GM12891 (cell line): ENCODE measurements at regions not wholly inside any gene's neighbourhood (a gene's known extent, or its start where the extent isn't known, plus 50 kb on each side); places are given as distances from the start of the nearest gene placed in this dataset.

Source experiments
- PAX5 ChIP-seq: IDR thresholded peaks from 2 replicates; pipeline ENCODE4 v1.6.1; 2011; ENCODE audit warnings: low read length, moderate library complexity, mild to moderate bottlenecking; ENCODE audit not compliant: insufficient read depth, severe bottlenecking
- POLR2A ChIP-seq: IDR thresholded peaks from 2 replicates; pipeline ENCODE4 v1.6.1; 2011; ENCODE audit warnings: low read depth, low read length, control low read depth
- POLR2AphosphoS5 ChIP-seq: IDR thresholded peaks from 2 replicates; pipeline ENCODE4 v1.6.1; 2011; ENCODE audit warnings: low read depth, low read length, control low read depth
- SPI1 ChIP-seq: IDR thresholded peaks from 2 replicates; pipeline ENCODE4 v1.6.1; 2011; ENCODE audit warnings: low read depth, low read length, control low read depth
- TAF1 ChIP-seq: IDR thresholded peaks from 2 replicates; pipeline ENCODE4 v1.6.1; 2011; ENCODE audit warnings: low read depth, low read length, control low read depth

GRCh38 chr7:49579408-49579807, 194.0 kb upstream of the VWC2 start:
- TF ChIP-seq TAF1: no peak
- TF ChIP-seq POLR2A: no peak
- no peak for TF ChIP-seq PAX5
- no peak for TF ChIP-seq POLR2AphosphoS5
- TF ChIP-seq SPI1: no peak
